PFSK-1 (cell line): ENCODE measurements at regions not wholly inside any gene's neighbourhood (a gene's known extent, or its start where the extent isn't known, plus 50 kb on each side); places are given as distances from the start of the nearest gene placed in this dataset.

ENCODE experiments used
- FOXP2 ChIP-seq: optimal IDR thresholded peaks from 2 replicates; pipeline ENCODE3; 2011; ENCODE audit warnings: borderline replicate concordance, control low read depth, inconsistent platforms; ENCODE audit not compliant: insufficient read depth; ENCODE audit errors: extremely low read length, extremely low read depth
- POLR2AphosphoS5 ChIP-seq: IDR thresholded peaks from 2 replicates; pipeline ENCODE4 v1.6.1; 2012; ENCODE audit warnings: low read depth, mild to moderate bottlenecking, control low read depth, low read length, moderate library complexity
- SIN3A ChIP-seq: IDR thresholded peaks from 2 replicates; pipeline ENCODE4 v1.6.1; 2012; ENCODE audit warnings: mild to moderate bottlenecking, low read length, moderate library complexity, borderline replicate concordance; ENCODE audit not compliant: insufficient read depth
- TAF1 ChIP-seq: IDR thresholded peaks from 2 replicates; pipeline ENCODE4 v1.6.1; 2012; ENCODE audit warnings: low read length, control low read depth, borderline replicate concordance; ENCODE audit not compliant: insufficient read depth
- TF ChIP-seq, protein P1 (sequence below), 2 experiments: IDR thresholded peaks; 2 replicates each; pipeline versions ENCODE4 v1.6.1 to v1.8.0; 2011 to 2012; ENCODE audit warnings: low read depth in 2 of 2, low read length in 2 of 2, control low read depth in 1 of 2, inconsistent platforms in 1 of 2, mild to moderate bottlenecking in 1 of 2, moderate library complexity in 1 of 2; ENCODE audit not compliant: insufficient read depth in 1 of 2

- TF ChIP-seq TAF1 (no peak), POLR2AphosphoS5 (no peak), SIN3A (no peak), FOXP2 (no peak)
- TF ChIP-seq, protein P1, sequence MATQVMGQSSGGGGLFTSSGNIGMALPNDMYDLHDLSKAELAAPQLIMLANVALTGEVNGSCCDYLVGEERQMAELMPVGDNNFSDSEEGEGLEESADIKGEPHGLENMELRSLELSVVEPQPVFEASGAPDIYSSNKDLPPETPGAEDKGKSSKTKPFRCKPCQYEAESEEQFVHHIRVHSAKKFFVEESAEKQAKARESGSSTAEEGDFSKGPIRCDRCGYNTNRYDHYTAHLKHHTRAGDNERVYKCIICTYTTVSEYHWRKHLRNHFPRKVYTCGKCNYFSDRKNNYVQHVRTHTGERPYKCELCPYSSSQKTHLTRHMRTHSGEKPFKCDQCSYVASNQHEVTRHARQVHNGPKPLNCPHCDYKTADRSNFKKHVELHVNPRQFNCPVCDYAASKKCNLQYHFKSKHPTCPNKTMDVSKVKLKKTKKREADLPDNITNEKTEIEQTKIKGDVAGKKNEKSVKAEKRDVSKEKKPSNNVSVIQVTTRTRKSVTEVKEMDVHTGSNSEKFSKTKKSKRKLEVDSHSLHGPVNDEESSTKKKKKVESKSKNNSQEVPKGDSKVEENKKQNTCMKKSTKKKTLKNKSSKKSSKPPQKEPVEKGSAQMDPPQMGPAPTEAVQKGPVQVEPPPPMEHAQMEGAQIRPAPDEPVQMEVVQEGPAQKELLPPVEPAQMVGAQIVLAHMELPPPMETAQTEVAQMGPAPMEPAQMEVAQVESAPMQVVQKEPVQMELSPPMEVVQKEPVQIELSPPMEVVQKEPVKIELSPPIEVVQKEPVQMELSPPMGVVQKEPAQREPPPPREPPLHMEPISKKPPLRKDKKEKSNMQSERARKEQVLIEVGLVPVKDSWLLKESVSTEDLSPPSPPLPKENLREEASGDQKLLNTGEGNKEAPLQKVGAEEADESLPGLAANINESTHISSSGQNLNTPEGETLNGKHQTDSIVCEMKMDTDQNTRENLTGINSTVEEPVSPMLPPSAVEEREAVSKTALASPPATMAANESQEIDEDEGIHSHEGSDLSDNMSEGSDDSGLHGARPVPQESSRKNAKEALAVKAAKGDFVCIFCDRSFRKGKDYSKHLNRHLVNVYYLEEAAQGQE (IDR thresholded peaks at IDR 0.05; ENCODE audit: insufficient read depth in 1 of 2, low read depth in 2 of 2, low read length in 2 of 2), result no peak
Observed at GRCh38 chr13:38606699-38607535, 80.0 kb upstream of the FREM2 start.

- no peak for TF ChIP-seq TAF1
- no peak for TF ChIP-seq POLR2AphosphoS5
- TF ChIP-seq SIN3A, result no peak
- no peak for TF ChIP-seq FOXP2
- TF ChIP-seq, protein P1 (IDR thresholded peaks at IDR 0.05; ENCODE audit: insufficient read depth in 1 of 2, low read depth in 2 of 2, low read length in 2 of 2), result no peak
Observed at GRCh38 chr13:38617936-38618335, 68.9 kb upstream of the FREM2 start.

DNA sequence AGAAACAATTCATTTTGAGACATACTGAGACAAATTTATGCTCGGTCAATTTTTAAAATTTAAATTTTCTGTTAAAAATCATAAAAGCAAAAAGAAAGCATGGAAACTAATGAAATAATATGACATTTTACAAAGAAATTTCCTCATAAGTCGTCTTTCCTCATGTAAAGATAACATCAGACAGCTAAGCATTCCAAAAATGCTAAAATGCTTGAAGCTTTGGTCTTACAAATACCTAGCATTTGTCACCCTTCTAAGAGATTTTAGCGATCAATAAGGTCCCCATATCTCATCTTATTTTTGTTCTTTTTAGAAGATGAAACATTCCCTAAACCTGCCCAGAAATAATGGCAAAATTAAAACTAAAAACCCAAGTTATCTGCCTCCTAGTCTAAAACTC, 68.5 kb upstream of the FREM2 start:
- TF ChIP-seq SIN3A, result no peak
- TF ChIP-seq, protein P1 (IDR thresholded peaks at IDR 0.05; ENCODE audit: insufficient read depth in 1 of 2, low read depth in 2 of 2, low read length in 2 of 2), result no peak
- TF ChIP-seq POLR2AphosphoS5, result no peak
- no peak for TF ChIP-seq TAF1
- no peak for TF ChIP-seq FOXP2

- TF ChIP-seq POLR2AphosphoS5, result no peak
- no peak for TF ChIP-seq SIN3A
- TF ChIP-seq TAF1, result no peak
- TF ChIP-seq, protein P1 (IDR thresholded peaks at IDR 0.05; ENCODE audit: insufficient read depth in 1 of 2, low read depth in 2 of 2, low read length in 2 of 2), result no peak
- no peak for TF ChIP-seq FOXP2
Observed at GRCh38 chr13:38618881-38619280, 68.0 kb upstream of the FREM2 start.

DNA sequence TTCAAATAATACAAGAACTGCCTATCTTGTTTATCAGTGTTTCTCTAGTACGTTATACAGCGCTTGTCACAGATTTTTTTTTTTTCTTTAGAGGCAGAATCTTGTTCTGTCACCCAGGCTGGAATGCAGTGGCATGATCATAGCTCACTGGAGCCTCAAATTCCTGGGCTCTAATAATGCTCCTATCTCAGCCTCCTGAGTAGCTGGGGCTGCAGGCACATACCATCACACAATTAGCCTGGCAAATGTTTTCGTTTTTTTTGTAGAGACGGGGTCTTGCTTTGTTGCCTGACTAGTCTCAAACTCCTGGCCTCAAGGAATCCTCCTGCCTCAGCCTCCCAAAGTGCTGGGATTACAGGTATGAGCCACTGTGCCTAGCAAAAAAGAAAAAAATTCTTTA, 66.0 kb upstream of the FREM2 start:
- TF ChIP-seq SIN3A, result no peak
- no peak for TF ChIP-seq TAF1
- TF ChIP-seq, protein P1 (IDR thresholded peaks at IDR 0.05; ENCODE audit: insufficient read depth in 1 of 2, low read depth in 2 of 2, low read length in 2 of 2), result no peak
- no peak for TF ChIP-seq POLR2AphosphoS5
- no peak for TF ChIP-seq FOXP2
